ENCODE measurements at regions not wholly inside any gene's neighbourhood (a gene's known extent, or its start where the extent isn't known, plus 50 kb on each side); places are given as distances from the start of the nearest gene placed in this dataset.

DNA sequence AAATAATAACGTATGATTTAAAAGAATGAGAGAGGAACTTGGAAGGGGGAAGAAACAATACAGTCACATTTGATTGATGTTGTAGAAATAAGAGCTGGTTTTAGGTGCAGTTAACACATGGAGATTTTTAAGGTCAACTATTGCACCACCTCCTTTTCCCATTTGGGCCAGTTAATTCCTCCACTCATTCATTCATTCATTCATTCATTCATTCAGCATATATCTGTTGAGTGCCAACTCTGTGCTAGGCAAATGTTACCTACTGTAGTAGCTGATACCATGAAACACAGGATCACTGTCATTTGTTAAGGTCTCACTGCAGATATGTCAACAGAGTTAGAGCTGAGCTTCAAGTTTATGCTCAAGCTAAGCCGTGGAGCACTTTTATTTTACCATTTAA lies 115.7 kb upstream of the ARID2 start:
- intact Hi-C loops (cut with DNase I; ENCODE audit: low total_unique reads) = no loop called here
- no peak for DNase-seq (ENCODE audit: low spot score in 2 of 2)
- WGBS, 2 donors = 71 to 80% methylated on average over 2 of the region's 2 CpGs
- no peak for TF ChIP-seq POLR2A (IDR thresholded peaks at IDR 0.05)
- TF ChIP-seq, protein P1, sequence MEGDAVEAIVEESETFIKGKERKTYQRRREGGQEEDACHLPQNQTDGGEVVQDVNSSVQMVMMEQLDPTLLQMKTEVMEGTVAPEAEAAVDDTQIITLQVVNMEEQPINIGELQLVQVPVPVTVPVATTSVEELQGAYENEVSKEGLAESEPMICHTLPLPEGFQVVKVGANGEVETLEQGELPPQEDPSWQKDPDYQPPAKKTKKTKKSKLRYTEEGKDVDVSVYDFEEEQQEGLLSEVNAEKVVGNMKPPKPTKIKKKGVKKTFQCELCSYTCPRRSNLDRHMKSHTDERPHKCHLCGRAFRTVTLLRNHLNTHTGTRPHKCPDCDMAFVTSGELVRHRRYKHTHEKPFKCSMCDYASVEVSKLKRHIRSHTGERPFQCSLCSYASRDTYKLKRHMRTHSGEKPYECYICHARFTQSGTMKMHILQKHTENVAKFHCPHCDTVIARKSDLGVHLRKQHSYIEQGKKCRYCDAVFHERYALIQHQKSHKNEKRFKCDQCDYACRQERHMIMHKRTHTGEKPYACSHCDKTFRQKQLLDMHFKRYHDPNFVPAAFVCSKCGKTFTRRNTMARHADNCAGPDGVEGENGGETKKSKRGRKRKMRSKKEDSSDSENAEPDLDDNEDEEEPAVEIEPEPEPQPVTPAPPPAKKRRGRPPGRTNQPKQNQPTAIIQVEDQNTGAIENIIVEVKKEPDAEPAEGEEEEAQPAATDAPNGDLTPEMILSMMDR (IDR thresholded peaks at IDR 0.05) = no peak
- no peak overlapping the region for H3K4me3 ChIP-seq (ENCODE audit: low read depth, poor library complexity, severe bottlenecking)

DNA sequence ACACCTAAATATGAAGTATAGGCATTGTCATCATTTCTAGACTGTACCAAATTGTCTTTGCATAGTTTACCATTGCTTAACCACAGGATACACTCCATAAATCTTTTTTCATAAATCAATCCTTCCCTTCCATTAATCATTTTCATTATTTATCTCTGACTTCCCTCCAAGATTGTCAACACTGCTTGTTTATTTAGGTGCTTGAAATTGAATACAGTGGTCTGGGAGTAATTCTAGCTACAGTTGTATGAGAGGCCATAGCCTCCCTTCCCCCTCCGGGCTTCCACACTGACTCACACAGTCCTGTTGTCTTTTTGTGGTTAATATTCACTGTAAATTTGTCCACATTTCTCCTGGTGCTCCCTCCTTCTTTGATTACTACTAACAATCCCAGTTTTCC lies 114.2 kb upstream of the ARID2 start:
- no peak for TF ChIP-seq POLR2A (IDR thresholded peaks at IDR 0.05)
- TF ChIP-seq, protein P1 (IDR thresholded peaks at IDR 0.05) = no peak
- no peak for DNase-seq (ENCODE audit: low spot score in 2 of 2)
- intact Hi-C loops (cut with DNase I; ENCODE audit: low total_unique reads) = no loop called here
- H3K4me3 ChIP-seq (ENCODE audit: low read depth, poor library complexity, severe bottlenecking) = no peak overlapping the region
- 62 to 67% methylated on average over 1 of the region's 1 CpG for WGBS, 2 donors

DNA sequence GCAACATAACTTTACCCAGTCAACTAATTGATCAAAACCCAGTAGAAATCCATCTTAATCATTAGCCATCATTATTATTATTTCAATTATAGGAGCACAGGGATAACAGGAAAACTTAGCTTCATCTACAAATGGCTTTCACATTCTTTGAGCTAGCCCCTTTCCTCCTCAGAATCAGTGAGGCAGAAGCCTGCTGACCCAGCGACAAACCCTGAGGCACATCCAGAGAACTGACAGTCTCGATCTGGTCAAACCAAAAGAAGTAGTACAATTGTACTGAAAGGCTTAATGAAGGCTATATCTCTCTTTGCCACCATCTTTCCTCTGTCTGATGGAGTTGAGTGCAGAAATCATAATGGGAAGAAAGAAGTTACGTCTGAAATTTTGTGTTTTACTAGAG lies 109.8 kb upstream of the ARID2 start:
- no peak overlapping the region for H3K4me3 ChIP-seq (ENCODE audit: low read depth, poor library complexity, severe bottlenecking)
- no peak for TF ChIP-seq POLR2A (IDR thresholded peaks at IDR 0.05)
- TF ChIP-seq, protein P1 (IDR thresholded peaks at IDR 0.05) = no peak
- intact Hi-C loops (cut with DNase I; ENCODE audit: low total_unique reads) = no loop called here
- no peak for DNase-seq (ENCODE audit: low spot score in 2 of 2)
- 87% methylated on average over 3 of the region's 3 CpGs for WGBS, 2 donors

DNA sequence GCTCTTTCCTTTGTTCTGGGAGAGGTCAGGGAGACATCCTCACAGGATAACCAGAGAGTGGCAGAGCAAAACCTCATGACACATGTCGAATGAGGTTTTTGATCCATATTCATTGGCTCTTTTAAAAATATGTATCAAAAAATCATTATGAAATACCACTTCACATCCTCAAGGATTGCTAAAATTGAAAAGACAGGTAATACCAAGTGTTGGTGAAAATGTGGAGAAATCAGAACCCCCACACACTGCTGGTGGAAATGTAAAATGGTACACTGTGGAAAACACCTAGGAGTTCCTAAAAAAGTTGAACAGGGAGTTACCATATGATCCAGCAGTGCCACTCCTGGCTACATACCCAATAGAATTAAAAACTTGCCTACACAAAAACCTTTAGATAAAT lies 107.8 kb upstream of the ARID2 start:
- no peak overlapping the region for H3K4me3 ChIP-seq (ENCODE audit: low read depth, poor library complexity, severe bottlenecking)
- 94% methylated on average over 1 of the region's 1 CpG for WGBS, 2 donors
- TF ChIP-seq, protein P1 (IDR thresholded peaks at IDR 0.05) = no peak
- no peak for TF ChIP-seq POLR2A (IDR thresholded peaks at IDR 0.05)
- intact Hi-C loops (cut with DNase I; ENCODE audit: low total_unique reads) = no loop called here
- DNase-seq (ENCODE audit: low spot score in 2 of 2) = no peak

DNA sequence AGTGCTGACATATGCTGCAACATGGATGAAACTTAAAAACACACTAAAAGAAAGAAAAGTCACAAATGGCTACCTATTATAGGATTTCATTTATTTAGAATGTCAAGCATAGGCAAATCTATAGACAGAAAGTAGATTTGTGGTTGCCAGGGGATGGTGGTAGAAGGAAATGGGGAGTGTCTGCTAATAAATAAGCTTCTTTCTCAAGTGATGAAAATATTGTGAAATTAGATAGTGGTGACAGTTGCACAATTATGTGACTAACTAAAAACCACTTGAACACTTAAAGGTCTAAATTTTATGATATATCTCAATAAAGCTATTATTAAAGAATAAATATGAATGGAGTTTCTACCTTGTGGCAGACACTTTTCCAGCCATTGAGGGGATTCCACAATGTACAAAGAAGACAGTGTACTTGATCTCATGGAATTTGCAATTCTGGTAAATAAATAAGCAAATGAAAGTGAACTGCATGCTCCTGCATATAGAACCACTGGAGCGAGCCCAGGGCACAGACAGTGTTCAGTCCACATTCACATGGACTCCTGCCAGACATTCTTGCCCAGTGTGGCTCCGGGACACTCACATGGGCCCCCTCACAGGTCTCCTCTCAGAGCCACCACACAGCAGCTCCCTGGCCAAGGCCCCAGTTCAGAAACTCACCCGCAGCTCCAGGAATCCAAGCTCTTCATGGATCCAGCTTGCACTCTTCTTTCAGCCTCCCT lies 107.1 kb upstream of the ARID2 start:
- TF ChIP-seq, protein P1 (IDR thresholded peaks at IDR 0.05) = no peak
- no peak for TF ChIP-seq POLR2A (IDR thresholded peaks at IDR 0.05)
- 83 to 89% methylated on average over 3 of the region's 3 CpGs for WGBS, 2 donors
- intact Hi-C loops (cut with DNase I; ENCODE audit: low total_unique reads) = no loop called here
- no peak for DNase-seq (ENCODE audit: low spot score in 2 of 2)
- H3K4me3 ChIP-seq (ENCODE audit: low read depth, poor library complexity, severe bottlenecking) = no peak overlapping the region

DNA sequence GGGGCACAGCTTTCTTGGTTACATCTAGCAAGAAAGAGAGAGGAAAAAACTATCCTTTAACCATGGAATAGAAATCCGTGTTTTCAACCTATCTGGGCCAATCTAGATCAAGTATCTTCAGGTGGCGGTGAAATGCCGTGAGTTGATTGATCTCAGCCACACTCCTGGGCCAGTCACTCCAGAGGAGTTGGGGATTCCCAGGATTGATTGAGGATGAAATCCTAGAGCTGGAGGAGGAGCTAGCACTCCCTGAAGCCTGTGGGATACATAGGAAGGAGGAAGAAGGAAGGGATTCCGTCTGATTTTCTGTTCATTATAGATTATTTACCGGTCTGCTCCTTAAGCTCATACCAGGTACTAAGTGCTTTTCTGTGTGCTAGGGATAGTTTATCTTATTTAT lies 106.3 kb upstream of the ARID2 start:
- H3K4me3 ChIP-seq (ENCODE audit: low read depth, poor library complexity, severe bottlenecking) = no peak overlapping the region
- WGBS, 2 donors = 77 to 83% methylated on average over 5 of the region's 5 CpGs

More for the DNA sequence above, 106.3 kb upstream of the ARID2 start:
- intact Hi-C loops (cut with DNase I; ENCODE audit: low total_unique reads) = no loop called here
- TF ChIP-seq, protein P1 (IDR thresholded peaks at IDR 0.05) = no peak
- no peak for TF ChIP-seq POLR2A (IDR thresholded peaks at IDR 0.05)
- DNase-seq (ENCODE audit: low spot score in 2 of 2) = no peak
